ENCODE measurements at regions not wholly inside any gene's neighbourhood (a gene's known extent, or its start where the extent isn't known, plus 50 kb on each side); places are given as distances from the start of the nearest gene placed in this dataset.

DNA sequence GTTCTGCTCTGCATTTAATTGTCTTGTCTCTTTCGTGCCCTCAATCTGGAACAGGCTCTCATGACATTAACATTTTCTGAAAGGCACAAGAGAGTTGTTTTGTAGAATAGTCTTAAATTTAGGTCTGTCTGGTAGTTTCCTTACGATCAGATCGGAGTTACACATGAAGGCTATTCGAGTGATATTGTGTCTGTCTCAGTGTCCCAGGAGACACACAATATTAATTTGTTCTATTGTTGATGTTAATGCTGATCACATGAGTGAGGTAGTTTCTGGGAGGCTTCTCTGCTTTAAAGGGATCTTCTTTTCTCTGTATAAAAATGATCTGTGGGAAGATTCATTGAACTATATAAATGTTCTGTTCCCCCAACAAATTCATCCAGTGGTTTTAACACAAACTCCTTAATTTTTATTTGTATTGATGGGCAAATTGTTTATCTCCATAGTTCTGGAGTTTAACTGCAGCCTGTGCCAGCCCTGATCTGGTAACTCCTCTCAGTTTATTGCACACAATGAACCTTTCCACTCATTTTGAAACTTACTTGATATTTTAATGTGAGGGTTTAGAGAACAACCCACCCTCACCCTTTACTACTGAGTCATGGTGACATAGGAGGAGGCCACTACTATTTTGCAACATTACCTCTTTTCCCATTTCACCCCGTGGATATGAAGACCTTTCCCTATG, 223.0 kb downstream of the CBLN4 start:
- ChIA-PET CTCF (no interaction called here), POLR2A (ENCODE audit: low non-redundant PET) (no interaction called here)
- Histone ChIP-seq H3K9me3 (ENCODE audit: low read depth, low read length, poor library complexity, severe bottlenecking) (peaks cover 22% of the 10 kb centered on the region), H3K36me3 (ENCODE audit: insufficient read depth, low read length, poor library complexity, severe bottlenecking) (no peaks in the 10 kb centered on the region), H3K27me3 (replicated peaks; ENCODE audit: insufficient read depth, low read depth, low read length, poor library complexity) (no peaks in the 10 kb centered on the region), H3K4me3 (ENCODE audit: low read depth, low read length, poor library complexity, severe bottlenecking) (no peak overlapping the region), H3K4me1 (ENCODE audit: insufficient read depth, low read length, poor library complexity, severe bottlenecking) (no peaks in the 10 kb centered on the region), H3K27ac (ENCODE audit: low read depth, low read length, poor library complexity, severe bottlenecking) (no peak overlapping the region)
- no peak for DNase-seq (ENCODE audit: low spot score)
- BruUV-seq (replicated peaks), result no TSS peak
- intact Hi-C loops (cut with micrococcal nuclease; ENCODE audit: unreplicated experiment), result no loop called here
- TF ChIP-seq CTCF (conservative IDR thresholded peaks at IDR 0.05; ENCODE audit: low read depth, low read length) (no peak), EZH2 (IDR thresholded peaks at IDR 0.05; ENCODE audit: borderline replicate concordance, low read depth, low read length, poor library complexity, severe bottlenecking) (no peak)

GRCh38 chr20:55778796-55779195, 226.5 kb downstream of the CBLN4 start:
- BruUV-seq (replicated peaks), result no TSS peak
- TF ChIP-seq CTCF (conservative IDR thresholded peaks at IDR 0.05; ENCODE audit: low read depth, low read length), result no peak
- TF ChIP-seq EZH2 (IDR thresholded peaks at IDR 0.05; ENCODE audit: borderline replicate concordance, low read depth, low read length, poor library complexity, severe bottlenecking), result no peak
- intact Hi-C loops (cut with micrococcal nuclease; ENCODE audit: unreplicated experiment), result no loop called here
- H3K27me3 ChIP-seq (replicated peaks; ENCODE audit: insufficient read depth, low read depth, low read length, poor library complexity), result no peaks in the 10 kb centered on the region
- no peaks in the 10 kb centered on the region for H3K36me3 ChIP-seq (ENCODE audit: insufficient read depth, low read length, poor library complexity, severe bottlenecking)
- ChIA-PET POLR2A (ENCODE audit: low non-redundant PET) (no interaction called here), CTCF (no interaction called here)
- no peak overlapping the region for H3K4me3 ChIP-seq (ENCODE audit: low read depth, low read length, poor library complexity, severe bottlenecking)
- no peaks in the 10 kb centered on the region for H3K4me1 ChIP-seq (ENCODE audit: insufficient read depth, low read length, poor library complexity, severe bottlenecking)
- H3K9me3 ChIP-seq (ENCODE audit: low read depth, low read length, poor library complexity, severe bottlenecking), result peaks cover 10% of the 10 kb centered on the region
- H3K27ac ChIP-seq (ENCODE audit: low read depth, low read length, poor library complexity, severe bottlenecking), result no peak overlapping the region
- no peak for DNase-seq (ENCODE audit: low spot score)

DNA sequence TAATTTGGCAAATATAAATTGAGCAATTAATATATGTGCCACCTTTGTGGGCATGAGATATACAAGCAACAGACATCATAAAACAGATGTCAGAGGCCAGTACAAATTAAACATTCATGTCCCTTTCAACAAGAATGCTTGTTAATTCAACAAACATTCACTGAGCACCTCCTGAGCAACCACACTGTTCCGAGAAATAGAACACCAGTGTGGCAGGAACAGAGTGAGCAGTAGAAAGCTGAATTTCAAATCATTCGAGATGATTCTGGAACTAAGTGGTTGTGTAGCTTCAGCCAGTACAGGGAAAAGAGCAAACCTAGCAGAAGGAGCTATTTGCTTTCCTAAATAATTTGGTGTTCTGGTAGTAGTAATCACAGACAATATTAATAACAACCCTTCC, 227.7 kb downstream of the CBLN4 start:
- H3K4me3 ChIP-seq (ENCODE audit: low read depth, low read length, poor library complexity, severe bottlenecking), result no peak overlapping the region
- ChIA-PET CTCF (no interaction called here), POLR2A (ENCODE audit: low non-redundant PET) (no interaction called here)
- H3K27me3 ChIP-seq (replicated peaks; ENCODE audit: insufficient read depth, low read depth, low read length, poor library complexity), result no peaks in the 10 kb centered on the region
- TF ChIP-seq CTCF (conservative IDR thresholded peaks at IDR 0.05; ENCODE audit: low read depth, low read length) (no peak), EZH2 (IDR thresholded peaks at IDR 0.05; ENCODE audit: borderline replicate concordance, low read depth, low read length, poor library complexity, severe bottlenecking) (no peak)
- no peak overlapping the region for H3K27ac ChIP-seq (ENCODE audit: low read depth, low read length, poor library complexity, severe bottlenecking)
- no peaks in the 10 kb centered on the region for H3K36me3 ChIP-seq (ENCODE audit: insufficient read depth, low read length, poor library complexity, severe bottlenecking)
- intact Hi-C loops (cut with micrococcal nuclease; ENCODE audit: unreplicated experiment), result no loop called here
- H3K4me1 ChIP-seq (ENCODE audit: insufficient read depth, low read length, poor library complexity, severe bottlenecking), result no peaks in the 10 kb centered on the region
- BruUV-seq (replicated peaks), result no TSS peak
- H3K9me3 ChIP-seq (ENCODE audit: low read depth, low read length, poor library complexity, severe bottlenecking), result peaks cover 13% of the 10 kb centered on the region
- no peak for DNase-seq (ENCODE audit: low spot score)
